ENCODE measurements at regions not wholly inside any gene's neighbourhood (a gene's known extent, or its start where the extent isn't known, plus 50 kb on each side); places are given as distances from the start of the nearest gene placed in this dataset.

- no peak for TF ChIP-seq CTCF (IDR thresholded peaks at IDR 0.05)
- no peak for TF ChIP-seq POLR2A (IDR thresholded peaks at IDR 0.05; ENCODE audit: low read depth)
- TF ChIP-seq POLR2AphosphoS5 (IDR thresholded peaks at IDR 0.05): no peak
Measured at GRCh38 chr13:63208826-63209225, 1793.2 kb upstream of the PCDH20 start.

Data from esophagus muscularis mucosa (tissue), 3 donors.